ENCODE measurements at regions not wholly inside any gene's neighbourhood (a gene's known extent, or its start where the extent isn't known, plus 50 kb on each side); places are given as distances from the start of the nearest gene placed in this dataset.

- DNase-seq (ENCODE audit: low read depth, low spot score) (no peak), FAIRE-seq (no peak)
- TF ChIP-seq MAX (IDR thresholded peaks at IDR 0.05; ENCODE audit: insufficient read depth, insufficient read length) (no peak), CTCF (IDR thresholded peaks at IDR 0.05; ENCODE audit: extremely low read depth in 1 of 2, insufficient read depth in 1 of 2, low read depth in 1 of 2, low read length in 2 of 2) (no peak)
- Histone ChIP-seq H2AFZ (ENCODE audit: low read depth, low read length) (no peak overlapping the region), H3K4me2 (ENCODE audit: insufficient read depth, low read length) (no peak overlapping the region), H3K79me2 (ENCODE audit: control insufficient read depth, insufficient read depth, low read length) (no peaks in the 10 kb centered on the region), H3K27ac (ENCODE audit: insufficient read depth, low read depth, low read length) (no peak overlapping the region), H3K9ac (replicated peaks; ENCODE audit: extremely low read depth, insufficient read depth, low read length) (no peak overlapping the region), H3K9me1 (replicated peaks; ENCODE audit: control insufficient read depth, extremely low read depth, insufficient read depth, low read length) (no peaks in the 10 kb centered on the region), H3K36me3 (ENCODE audit: control insufficient read depth in 2 of 2, extremely low read depth in 1 of 2, insufficient read depth in 2 of 2, low read length in 2 of 2) (no peaks in the 10 kb centered on the region), H3K27me3 (ENCODE audit: control insufficient read depth in 2 of 2, insufficient read depth in 2 of 2, low read length in 2 of 2) (peaks cover 3 to 5% of the 10 kb centered on the region in 2 experiments), H3K9me3 (replicated peaks; ENCODE audit: control insufficient read depth, insufficient read depth, low read length) (no peaks in the 10 kb centered on the region), H3K4me3 (replicated peaks in 1 of 3; ENCODE audit: insufficient read depth in 1 of 3, low read depth in 1 of 3, low read length in 3 of 3) (no peak overlapping the region), H4K20me1 (replicated peaks; ENCODE audit: control insufficient read depth, extremely low read depth, insufficient read depth, low read length) (no peaks in the 10 kb centered on the region), H3K4me1 (ENCODE audit: control insufficient read depth, extremely low read depth, insufficient read depth, low read length) (no peaks in the 10 kb centered on the region)
- dilution Hi-C loops (cut with MboI; ENCODE audit: extremely low pct_ligation_motif_present, low sequenced_read_pairs) (no loop called here), intact Hi-C loops (cut with micrococcal nuclease) (no loop called here)
- POLR2A ChIA-PET = no interaction called here
- BruUV-seq (replicated peaks) = no TSS peak
- CTCF ChIA-PET = interaction anchor here (1.3 to 3.9 kb wide), 2 partner anchors 302 to 348 kb away, joined by 8 to 16 read pairs; no protein-coding TSS in a partner anchor
Observed at GRCh38 chr11:4191031-4191571, 96.5 kb downstream of the RRM1 start.

- POLR2A ChIA-PET = no interaction called here
- CTCF ChIA-PET = interaction anchor here (1.3 to 3.9 kb wide), 2 partner anchors 303 to 349 kb away, joined by 8 to 16 read pairs; no protein-coding TSS in a partner anchor
- Histone ChIP-seq H3K27me3 (ENCODE audit: control insufficient read depth in 2 of 2, insufficient read depth in 2 of 2, low read length in 2 of 2) (peaks cover 3 to 5% of the 10 kb centered on the region in 2 experiments), H4K20me1 (replicated peaks; ENCODE audit: control insufficient read depth, extremely low read depth, insufficient read depth, low read length) (no peaks in the 10 kb centered on the region), H2AFZ (ENCODE audit: low read depth, low read length) (no peak overlapping the region), H3K9me3 (replicated peaks; ENCODE audit: control insufficient read depth, insufficient read depth, low read length) (no peaks in the 10 kb centered on the region), H3K4me1 (ENCODE audit: control insufficient read depth, extremely low read depth, insufficient read depth, low read length) (no peaks in the 10 kb centered on the region), H3K4me2 (ENCODE audit: insufficient read depth, low read length) (no peak overlapping the region), H3K36me3 (ENCODE audit: control insufficient read depth in 2 of 2, extremely low read depth in 1 of 2, insufficient read depth in 2 of 2, low read length in 2 of 2) (no peaks in the 10 kb centered on the region), H3K9me1 (replicated peaks; ENCODE audit: control insufficient read depth, extremely low read depth, insufficient read depth, low read length) (no peaks in the 10 kb centered on the region), H3K4me3 (replicated peaks in 1 of 3; ENCODE audit: insufficient read depth in 1 of 3, low read depth in 1 of 3, low read length in 3 of 3) (no peak overlapping the region), H3K27ac (ENCODE audit: insufficient read depth, low read depth, low read length) (no peak overlapping the region), H3K9ac (replicated peaks; ENCODE audit: extremely low read depth, insufficient read depth, low read length) (no peak overlapping the region), H3K79me2 (ENCODE audit: control insufficient read depth, insufficient read depth, low read length) (no peaks in the 10 kb centered on the region)
- intact Hi-C loops (cut with micrococcal nuclease) (no loop called here), dilution Hi-C loops (cut with MboI; ENCODE audit: extremely low pct_ligation_motif_present, low sequenced_read_pairs) (no loop called here)
- DNase-seq (ENCODE audit: low read depth, low spot score) = no peak
- no peak for TF ChIP-seq POLR2A (IDR thresholded peaks at IDR 0.05; ENCODE audit: low read depth, low read length)
- TF ChIP-seq MYC (IDR thresholded peaks at IDR 0.05; ENCODE audit: low read depth, low read length) = no peak
- no peak for TF ChIP-seq FOS (IDR thresholded peaks at IDR 0.05; ENCODE audit: borderline replicate concordance, insufficient read depth, low read length)
- no peak for TF ChIP-seq MAX (IDR thresholded peaks at IDR 0.05; ENCODE audit: insufficient read depth, insufficient read length)
- no peak for TF ChIP-seq GATA2 (IDR thresholded peaks at IDR 0.05; ENCODE audit: insufficient read depth, insufficient read length, low read depth, low read length)
- TF ChIP-seq JUN (IDR thresholded peaks at IDR 0.05; ENCODE audit: borderline replicate concordance, insufficient read depth, insufficient read length, low read depth) = no peak
- TF ChIP-seq POLR2AphosphoS5 (IDR thresholded peaks at IDR 0.05; ENCODE audit: insufficient read depth, low read depth, low read length) = no peak
- TF ChIP-seq EZH2 (IDR thresholded peaks at IDR 0.05; ENCODE audit: borderline replicate concordance, low read depth, low read length, severe bottlenecking) = no peak
- no peak for TF ChIP-seq CTCF (IDR thresholded peaks at IDR 0.05; ENCODE audit: extremely low read depth in 1 of 2, insufficient read depth in 1 of 2, low read depth in 1 of 2, low read length in 2 of 2)
- no TSS peak for BruUV-seq (replicated peaks)
- FAIRE-seq = no peak
Observed at GRCh38 chr11:4190519-4190918, 95.9 kb downstream of the RRM1 start.
